NT2/D1 (cell line): ENCODE measurements at regions not wholly inside any gene's neighbourhood (a gene's known extent, or its start where the extent isn't known, plus 50 kb on each side); places are given as distances from the start of the nearest gene placed in this dataset.

Source experiments
- SUZ12 ChIP-seq: IDR thresholded peaks from 2 replicates; pipeline ENCODE4 v1.6.1; 2011; ENCODE audit not compliant: insufficient read length, insufficient read depth; ENCODE audit errors: extremely low read depth
- YY1 ChIP-seq: IDR thresholded peaks from 2 replicates; pipeline ENCODE4 v1.6.1; 2011; ENCODE audit not compliant: insufficient read length, insufficient read depth

DNA sequence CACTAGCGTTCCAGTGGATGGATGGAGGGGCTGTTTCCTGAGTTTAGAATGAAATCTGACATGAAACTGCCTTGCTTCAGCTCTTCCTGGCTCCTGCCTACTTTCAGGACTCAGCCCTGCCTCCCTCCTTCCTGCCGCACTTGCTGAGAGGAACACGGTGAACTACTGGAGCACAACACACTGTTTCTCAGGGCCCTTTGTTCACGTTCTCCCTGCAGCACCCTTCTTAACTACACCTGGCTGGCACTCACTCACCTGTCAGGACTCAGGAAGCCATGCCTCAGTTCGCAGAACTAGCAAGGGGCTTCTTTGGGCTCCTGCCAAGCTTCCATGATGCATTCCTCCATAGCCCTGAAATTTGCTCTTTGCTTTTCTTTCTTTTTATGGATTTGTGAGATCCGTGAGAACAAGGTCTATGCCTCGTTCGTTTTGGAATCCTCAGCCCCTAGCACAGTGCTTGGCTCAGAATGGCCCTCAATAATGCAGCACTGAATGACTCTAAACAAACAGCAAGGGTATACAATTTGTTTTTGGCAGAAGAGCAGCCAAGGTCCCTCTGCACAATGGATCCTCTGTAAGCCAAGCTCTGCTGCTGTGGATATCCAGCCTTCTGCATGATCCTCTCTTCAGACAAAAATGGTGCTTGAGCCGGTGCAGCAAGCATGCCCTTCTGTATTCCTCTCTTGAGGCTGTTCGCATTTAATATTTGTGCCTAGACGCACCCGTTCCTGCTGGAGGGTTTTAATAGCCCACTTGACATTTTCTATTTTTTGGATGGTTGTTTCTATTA, 357.0 kb downstream of the TSN start:
- TF ChIP-seq SUZ12 = no peak
- TF ChIP-seq YY1 = no peak
